ENCODE measurements at regions not wholly inside any gene's neighbourhood (a gene's known extent, or its start where the extent isn't known, plus 50 kb on each side); places are given as distances from the start of the nearest gene placed in this dataset.
"Not testable (repeated sequence)": the region's sequence is repeated elsewhere in the genome, so short reads cannot be mapped to it uniquely, and the experiment has no call there.

- TF ChIP-seq, protein P1, sequence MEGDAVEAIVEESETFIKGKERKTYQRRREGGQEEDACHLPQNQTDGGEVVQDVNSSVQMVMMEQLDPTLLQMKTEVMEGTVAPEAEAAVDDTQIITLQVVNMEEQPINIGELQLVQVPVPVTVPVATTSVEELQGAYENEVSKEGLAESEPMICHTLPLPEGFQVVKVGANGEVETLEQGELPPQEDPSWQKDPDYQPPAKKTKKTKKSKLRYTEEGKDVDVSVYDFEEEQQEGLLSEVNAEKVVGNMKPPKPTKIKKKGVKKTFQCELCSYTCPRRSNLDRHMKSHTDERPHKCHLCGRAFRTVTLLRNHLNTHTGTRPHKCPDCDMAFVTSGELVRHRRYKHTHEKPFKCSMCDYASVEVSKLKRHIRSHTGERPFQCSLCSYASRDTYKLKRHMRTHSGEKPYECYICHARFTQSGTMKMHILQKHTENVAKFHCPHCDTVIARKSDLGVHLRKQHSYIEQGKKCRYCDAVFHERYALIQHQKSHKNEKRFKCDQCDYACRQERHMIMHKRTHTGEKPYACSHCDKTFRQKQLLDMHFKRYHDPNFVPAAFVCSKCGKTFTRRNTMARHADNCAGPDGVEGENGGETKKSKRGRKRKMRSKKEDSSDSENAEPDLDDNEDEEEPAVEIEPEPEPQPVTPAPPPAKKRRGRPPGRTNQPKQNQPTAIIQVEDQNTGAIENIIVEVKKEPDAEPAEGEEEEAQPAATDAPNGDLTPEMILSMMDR (IDR thresholded peaks at IDR 0.05; ENCODE audit: insufficient read depth, low read depth, low read length), result no peak
- H3K36me3 ChIP-seq (ENCODE audit: control insufficient read depth, insufficient read depth, low read length), result no peaks in the 10 kb centered on the region
- H3K27me3 ChIP-seq (ENCODE audit: control insufficient read depth, insufficient read depth, low read length), result no peaks in the 10 kb centered on the region
- ChIA-PET POLR2A (no interaction called here), CTCF (interaction anchor here (0.6 kb wide), 1 partner anchor 113 kb away, joined by 3 read pairs; no protein-coding TSS in a partner anchor)
- no peak for DNase-seq (ENCODE audit: low read depth)
- H3K4me3 ChIP-seq (ENCODE audit: low read depth, low read length), result no peak overlapping the region
Measured at GRCh38 chr3:5774337-5774736, 586.8 kb downstream of the EDEM1 start.

- CTCF ChIA-PET; H3K4me3 ChIP-seq (ENCODE audit: low read depth, low read length); H3K36me3 ChIP-seq (ENCODE audit: control insufficient read depth, insufficient read depth, low read length); POLR2A ChIA-PET; H3K27me3 ChIP-seq (ENCODE audit: control insufficient read depth, insufficient read depth, low read length); DNase-seq (ENCODE audit: low read depth): not testable (repeated sequence)
Measured at GRCh38 chr3:5775100-5775499, 587.6 kb downstream of the EDEM1 start.

- DNase-seq (ENCODE audit: low read depth), result no peak
- H3K36me3 ChIP-seq (ENCODE audit: control insufficient read depth, insufficient read depth, low read length), result no peaks in the 10 kb centered on the region
- H3K4me3 ChIP-seq (ENCODE audit: low read depth, low read length), result no peak overlapping the region
- ChIA-PET POLR2A (no interaction called here), CTCF (no interaction called here)
- H3K27me3 ChIP-seq (ENCODE audit: control insufficient read depth, insufficient read depth, low read length), result no peaks in the 10 kb centered on the region
- TF ChIP-seq, protein P1 (IDR thresholded peaks at IDR 0.05; ENCODE audit: insufficient read depth, low read depth, low read length), result no peak
Measured at GRCh38 chr3:5784690-5785089, 597.2 kb downstream of the EDEM1 start.

- Histone ChIP-seq H3K36me3 (ENCODE audit: control insufficient read depth, insufficient read depth, low read length) (no peaks in the 10 kb centered on the region), H3K4me3 (ENCODE audit: low read depth, low read length) (no peak overlapping the region), H3K27me3 (ENCODE audit: control insufficient read depth, insufficient read depth, low read length) (no peaks in the 10 kb centered on the region)
- POLR2A ChIA-PET, result no interaction called here
- TF ChIP-seq, protein P1 (IDR thresholded peaks at IDR 0.05; ENCODE audit: insufficient read depth, low read depth, low read length), result no peak
- CTCF ChIA-PET, result no interaction called here
- no peak for DNase-seq (ENCODE audit: low read depth)
Measured at GRCh38 chr3:5787861-5788488, 600.5 kb downstream of the EDEM1 start.

DNA sequence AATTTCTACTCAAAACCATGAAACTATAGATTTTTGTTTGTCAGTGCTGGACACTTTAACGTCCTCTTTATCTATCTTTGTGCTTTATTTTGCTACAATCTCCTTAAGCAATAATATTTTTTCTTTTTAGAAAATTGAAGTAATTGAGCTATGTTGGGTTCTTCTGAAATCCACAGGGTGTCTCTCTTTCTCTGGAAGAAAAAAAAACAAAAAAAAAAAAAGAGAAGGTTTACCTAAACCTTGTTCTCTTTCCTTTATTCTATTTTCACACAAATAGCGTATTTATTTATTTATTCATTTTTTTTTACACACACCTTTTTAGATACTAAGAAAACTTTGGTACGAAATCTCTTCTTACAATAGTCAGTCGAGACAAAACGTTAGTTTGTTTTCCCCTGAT lies 601.0 kb downstream of the EDEM1 start:
- POLR2A ChIA-PET, result no interaction called here
- H3K27me3 ChIP-seq (ENCODE audit: control insufficient read depth, insufficient read depth, low read length), result no peaks in the 10 kb centered on the region
- TF ChIP-seq, protein P1 (IDR thresholded peaks at IDR 0.05; ENCODE audit: insufficient read depth, low read depth, low read length), result no peak
- CTCF ChIA-PET, result no interaction called here
- H3K36me3 ChIP-seq (ENCODE audit: control insufficient read depth, insufficient read depth, low read length), result no peaks in the 10 kb centered on the region
- no peak for DNase-seq (ENCODE audit: low read depth)
- no peak overlapping the region for H3K4me3 ChIP-seq (ENCODE audit: low read depth, low read length)

GRCh38 chr3:5791558-5791957 lies 604.1 kb downstream of the EDEM1 start:
- TF ChIP-seq, protein P1 (IDR thresholded peaks at IDR 0.05; ENCODE audit: insufficient read depth, low read depth, low read length), result no peak
- Histone ChIP-seq H3K27me3 (ENCODE audit: control insufficient read depth, insufficient read depth, low read length) (no peaks in the 10 kb centered on the region), H3K36me3 (ENCODE audit: control insufficient read depth, insufficient read depth, low read length) (no peaks in the 10 kb centered on the region), H3K4me3 (ENCODE audit: low read depth, low read length) (no peak overlapping the region)
- ChIA-PET POLR2A (no interaction called here), CTCF (no interaction called here)
- no peak for DNase-seq (ENCODE audit: low read depth)

Measured in BJ (cell line).